ENCODE measurements at regions not wholly inside any gene's neighbourhood (a gene's known extent, or its start where the extent isn't known, plus 50 kb on each side); places are given as distances from the start of the nearest gene placed in this dataset.

GRCh38 chr4:127212701-127213100 lies 420.1 kb upstream of the INTU start:
- TF ChIP-seq YY1 (IDR thresholded peaks at IDR 0.05) (no peak), CTCF (IDR thresholded peaks at IDR 0.05; ENCODE audit: low read depth, low read length, missing input control) (no peak), TAF1 (conservative IDR thresholded peaks at IDR 0.05) (no peak), JUND (IDR thresholded peaks at IDR 0.05) (no peak)
- TF ChIP-seq, protein P1, sequence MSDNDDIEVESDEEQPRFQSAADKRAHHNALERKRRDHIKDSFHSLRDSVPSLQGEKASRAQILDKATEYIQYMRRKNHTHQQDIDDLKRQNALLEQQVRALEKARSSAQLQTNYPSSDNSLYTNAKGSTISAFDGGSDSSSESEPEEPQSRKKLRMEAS (IDR thresholded peaks at IDR 0.05), result no peak
